ENCODE measurements at regions not wholly inside any gene's neighbourhood (a gene's known extent, or its start where the extent isn't known, plus 50 kb on each side); places are given as distances from the start of the nearest gene placed in this dataset.

DNA sequence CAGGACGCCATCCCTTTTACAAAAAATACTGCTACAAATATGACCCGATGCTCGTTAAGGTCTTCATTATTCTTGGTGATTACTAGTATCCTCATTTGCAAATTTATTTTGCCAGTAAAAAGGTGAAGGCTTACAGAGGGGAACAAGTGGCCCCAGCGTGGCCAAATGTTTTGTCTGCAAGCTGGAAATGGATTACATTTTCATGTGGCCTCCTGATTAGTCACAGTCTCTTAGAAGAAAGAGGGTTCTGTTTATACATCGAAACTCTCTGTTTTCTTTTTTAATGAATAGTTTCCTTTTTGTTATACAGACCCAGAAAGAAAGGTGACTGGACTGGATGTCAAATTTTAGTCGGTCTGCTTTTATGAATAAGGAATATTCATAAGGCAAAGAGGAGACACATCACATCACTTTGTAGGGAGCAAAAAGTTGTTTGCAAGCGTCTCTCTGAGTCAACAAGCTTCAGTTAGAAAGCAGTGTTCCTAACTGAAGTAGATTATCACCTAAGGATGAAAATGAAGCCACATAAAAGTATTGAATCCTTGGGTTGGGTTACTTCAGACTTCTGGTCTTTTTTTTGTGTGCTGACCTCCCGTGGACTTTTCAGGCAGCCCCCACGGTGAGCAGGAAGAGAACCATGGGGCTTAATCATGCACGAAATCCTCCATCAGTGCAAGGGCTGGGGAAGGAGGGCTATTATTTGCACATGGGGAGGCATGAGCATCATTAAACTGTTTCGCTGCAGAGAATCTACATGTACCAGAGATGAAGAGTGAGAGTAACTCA, 125.6 kb downstream of the ARSF start:
- Histone ChIP-seq H4K20me1 (ENCODE audit: control insufficient read depth, insufficient read depth) (no peaks in the 10 kb centered on the region), H3K4me3 (no peak overlapping the region), H3K9ac (ENCODE audit: control insufficient read depth, insufficient read depth, low read length) (no peak overlapping the region), H3K4me2 (ENCODE audit: control insufficient read depth, insufficient read depth) (no peak overlapping the region), H3K79me2 (ENCODE audit: control insufficient read depth, insufficient read depth, low read length) (no peaks in the 10 kb centered on the region), H2AFZ (ENCODE audit: control insufficient read depth, low read depth, low read length) (no peak overlapping the region), H3K4me1 (ENCODE audit: control insufficient read depth, insufficient read depth, low read length) (no peaks in the 10 kb centered on the region), H3K27ac (ENCODE audit: control insufficient read depth, insufficient read depth) (no peak overlapping the region), H3K36me3 (ENCODE audit: control insufficient read depth in 2 of 2, insufficient read depth in 2 of 2, low read length in 1 of 2) (no peaks in the 10 kb centered on the region), H3K27me3 (replicated peaks in 1 of 2; ENCODE audit: control insufficient read depth in 2 of 2, insufficient read depth in 2 of 2, low read length in 1 of 2) (no peaks in the 10 kb centered on the region), H3K9me3 (replicated peaks; ENCODE audit: control insufficient read depth, insufficient read depth, low read length) (no peaks in the 10 kb centered on the region)
- FAIRE-seq (no peak), DNase-seq (ENCODE audit: low read depth, low spot score) (no peak), ATAC-seq (no peak)
- ChIA-PET RAD21 (ENCODE audit: unreplicated experiment) (no interaction called here), CTCF (no interaction called here), SMC1A (ENCODE audit: uncharacterized antibody, unreplicated experiment) (no interaction called here), POLR2A (no interaction called here)
- WGBS (ENCODE audit: insufficient coverage, insufficient replicate concordance, low lambda C conversion rate, missing lambda C conversion rate): 6% methylated on average over 11 of the region's 11 CpGs
- no peak for TF ChIP-seq CHD2 (IDR thresholded peaks at IDR 0.05; ENCODE audit: borderline replicate concordance, low read depth, low read length)
- TF ChIP-seq NFIC (IDR thresholded peaks at IDR 0.05; ENCODE audit: low read depth, low read length): no peak
- no peak for TF ChIP-seq ZNF207 (IDR thresholded peaks at IDR 0.05; ENCODE audit: borderline replicate concordance)
- no peak for TF ChIP-seq ETV6 (conservative IDR thresholded peaks at IDR 0.05 in 1 of 2, IDR thresholded peaks at IDR 0.05 in 1 of 2; ENCODE audit: borderline replicate concordance in 1 of 2, low read depth in 1 of 2)
- no peak for TF ChIP-seq ZBTB11 (CRISPR knock-in tag; IDR thresholded peaks at IDR 0.05)
- TF ChIP-seq RAD51 (IDR thresholded peaks at IDR 0.05): no peak
- TF ChIP-seq RELA (IDR thresholded peaks at IDR 0.05; ENCODE audit: borderline replicate concordance, partially characterized antibody): no peak
- TF ChIP-seq KAT2A (conservative IDR thresholded peaks at IDR 0.05; ENCODE audit: control insufficient read depth, low read depth, low read length): no peak
- TF ChIP-seq SREBF1 (IDR thresholded peaks at IDR 0.05; ENCODE audit: low read length): no peak
- TF ChIP-seq FOXK2 (IDR thresholded peaks at IDR 0.05): no peak
- TF ChIP-seq SPI1 (IDR thresholded peaks at IDR 0.05; ENCODE audit: borderline replicate concordance, insufficient read depth, low read depth, low read length): no peak
- TF ChIP-seq YBX1 (IDR thresholded peaks at IDR 0.05): no peak
- TF ChIP-seq, protein P1, sequence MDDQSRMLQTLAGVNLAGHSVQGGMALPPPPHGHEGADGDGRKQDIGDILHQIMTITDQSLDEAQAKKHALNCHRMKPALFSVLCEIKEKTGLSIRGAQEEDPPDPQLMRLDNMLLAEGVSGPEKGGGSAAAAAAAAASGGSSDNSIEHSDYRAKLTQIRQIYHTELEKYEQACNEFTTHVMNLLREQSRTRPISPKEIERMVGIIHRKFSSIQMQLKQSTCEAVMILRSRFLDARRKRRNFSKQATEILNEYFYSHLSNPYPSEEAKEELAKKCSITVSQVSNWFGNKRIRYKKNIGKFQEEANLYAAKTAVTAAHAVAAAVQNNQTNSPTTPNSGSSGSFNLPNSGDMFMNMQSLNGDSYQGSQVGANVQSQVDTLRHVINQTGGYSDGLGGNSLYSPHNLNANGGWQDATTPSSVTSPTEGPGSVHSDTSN (IDR thresholded peaks at IDR 0.05; ENCODE audit: insufficient replicate concordance, low read depth, low read length): no peak
- no peak for TF ChIP-seq MXI1 (IDR thresholded peaks at IDR 0.05; ENCODE audit: low read depth, low read length)
- TF ChIP-seq, protein P2, sequence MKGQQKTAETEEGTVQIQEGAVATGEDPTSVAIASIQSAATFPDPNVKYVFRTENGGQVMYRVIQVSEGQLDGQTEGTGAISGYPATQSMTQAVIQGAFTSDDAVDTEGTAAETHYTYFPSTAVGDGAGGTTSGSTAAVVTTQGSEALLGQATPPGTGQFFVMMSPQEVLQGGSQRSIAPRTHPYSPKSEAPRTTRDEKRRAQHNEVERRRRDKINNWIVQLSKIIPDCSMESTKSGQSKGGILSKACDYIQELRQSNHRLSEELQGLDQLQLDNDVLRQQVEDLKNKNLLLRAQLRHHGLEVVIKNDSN (IDR thresholded peaks at IDR 0.05; ENCODE audit: borderline replicate concordance, extremely low read length, insufficient read depth, low read depth, low read length): no peak
- in situ Hi-C loops (cut with MboI): no loop called here
- intact Hi-C loops (cut with micrococcal nuclease; ENCODE audit: unreplicated experiment): no loop called here
- BruUV-seq (replicated peaks): no TSS peak

Measured in GM12878 (cell line).